Amniotic epithelial cell (primary cell): ENCODE measurements at regions not wholly inside any gene's neighbourhood (a gene's known extent, or its start where the extent isn't known, plus 50 kb on each side); places are given as distances from the start of the nearest gene placed in this dataset.

ENCODE experiments used
- DNase-seq: peaks from one replicate; pipeline ENCODE4 v3.0.0-alpha.2; 2010; ENCODE audit warnings: low read depth

- DNase-seq = no peak
Observed at GRCh38 chr15:98144388-98144787, 183.9 kb downstream of the ARRDC4 start.

- no peak for DNase-seq
Observed at GRCh38 chr15:98146031-98146820, 185.7 kb downstream of the ARRDC4 start.

GRCh38 chr15:98147415-98147814, 186.9 kb downstream of the ARRDC4 start:
- DNase-seq = no peak

- DNase-seq = no peak
Observed at GRCh38 chr15:98150084-98150483, 189.6 kb downstream of the ARRDC4 start.

GRCh38 chr15:98150536-98150935, 190.0 kb downstream of the ARRDC4 start:
- DNase-seq = no peak

DNA sequence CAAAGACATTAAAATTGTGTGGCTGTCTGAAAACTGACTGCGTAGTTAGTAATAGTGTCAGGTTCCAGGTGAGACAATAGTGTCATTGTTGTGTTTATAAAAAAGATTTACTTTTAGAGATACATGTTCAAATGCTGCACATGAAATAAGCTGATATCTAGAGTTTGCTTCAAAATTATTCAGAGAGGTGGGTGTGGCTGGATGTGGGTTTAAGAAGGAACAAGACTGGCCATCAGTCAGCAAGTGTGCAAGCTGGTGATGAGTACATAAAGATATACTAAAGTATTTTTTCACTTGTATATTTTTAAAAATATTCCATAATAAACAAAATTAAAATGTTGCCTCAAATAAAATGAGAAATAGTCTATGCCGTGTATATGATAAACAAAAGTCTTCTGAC, 190.6 kb downstream of the ARRDC4 start:
- DNase-seq = no peak

DNA sequence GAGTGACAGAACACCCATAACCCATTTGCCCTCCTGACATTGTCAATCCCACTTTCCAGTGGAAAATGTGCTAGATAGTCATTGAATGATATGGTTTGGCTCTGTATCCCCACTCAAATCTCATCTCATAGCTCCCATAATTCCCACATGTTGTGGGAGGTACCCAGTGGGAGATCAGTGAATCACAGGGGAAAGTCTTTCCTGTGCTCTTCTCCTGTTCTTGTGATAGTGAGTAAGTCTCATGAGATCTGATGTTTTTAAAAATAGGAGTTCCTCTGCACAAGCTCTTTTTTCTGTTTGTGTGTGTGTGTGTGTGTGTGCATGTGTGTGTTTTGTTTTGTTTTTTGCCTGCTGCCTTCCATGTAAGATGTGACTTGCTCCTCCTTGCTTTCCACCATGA, 191.7 kb downstream of the ARRDC4 start:
- no peak for DNase-seq

DNA sequence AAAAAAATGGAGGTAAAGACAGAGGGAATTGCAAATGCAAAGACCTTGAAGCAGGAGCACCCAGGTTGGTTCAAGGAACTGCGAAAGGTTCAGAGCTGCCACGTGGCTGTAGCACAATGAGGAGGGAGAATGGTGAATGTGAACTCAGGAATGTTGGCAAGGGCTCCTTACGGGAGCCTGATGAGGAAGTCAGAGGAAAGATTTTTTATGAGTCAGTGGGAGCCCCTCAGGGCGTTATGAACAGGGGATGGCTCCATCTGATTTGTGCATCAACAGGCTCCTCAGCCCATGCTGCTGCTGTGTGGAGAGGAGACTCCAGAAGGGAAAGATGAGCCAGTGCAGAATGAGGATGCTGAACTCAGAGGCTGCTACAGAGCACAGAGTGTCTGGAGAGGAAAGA, 194.4 kb downstream of the ARRDC4 start:
- DNase-seq = peak; percentile 45

GRCh38 chr15:98155356-98155755, 194.9 kb downstream of the ARRDC4 start:
- peak; percentile 2 for DNase-seq

DNA sequence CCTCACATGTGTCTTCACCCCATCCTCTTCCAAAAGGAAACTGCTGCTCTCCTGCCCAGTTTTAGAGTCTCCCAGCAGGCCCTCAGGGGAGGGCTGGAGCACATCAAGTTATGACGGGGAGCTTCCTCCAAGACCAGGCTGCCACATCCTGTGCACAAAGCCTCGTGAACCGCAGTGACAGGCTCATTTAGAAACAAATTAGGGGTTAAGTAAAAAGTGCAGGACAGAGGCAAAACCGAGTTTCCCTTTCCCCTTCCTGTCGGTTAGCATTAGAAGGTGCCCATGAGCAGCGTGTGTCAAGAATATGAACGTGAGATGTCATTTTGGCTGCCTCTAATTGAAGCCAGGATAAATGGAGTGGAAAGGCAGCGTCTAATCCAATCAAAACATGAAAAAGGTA, 199.7 kb downstream of the ARRDC4 start:
- no peak for DNase-seq

DNA sequence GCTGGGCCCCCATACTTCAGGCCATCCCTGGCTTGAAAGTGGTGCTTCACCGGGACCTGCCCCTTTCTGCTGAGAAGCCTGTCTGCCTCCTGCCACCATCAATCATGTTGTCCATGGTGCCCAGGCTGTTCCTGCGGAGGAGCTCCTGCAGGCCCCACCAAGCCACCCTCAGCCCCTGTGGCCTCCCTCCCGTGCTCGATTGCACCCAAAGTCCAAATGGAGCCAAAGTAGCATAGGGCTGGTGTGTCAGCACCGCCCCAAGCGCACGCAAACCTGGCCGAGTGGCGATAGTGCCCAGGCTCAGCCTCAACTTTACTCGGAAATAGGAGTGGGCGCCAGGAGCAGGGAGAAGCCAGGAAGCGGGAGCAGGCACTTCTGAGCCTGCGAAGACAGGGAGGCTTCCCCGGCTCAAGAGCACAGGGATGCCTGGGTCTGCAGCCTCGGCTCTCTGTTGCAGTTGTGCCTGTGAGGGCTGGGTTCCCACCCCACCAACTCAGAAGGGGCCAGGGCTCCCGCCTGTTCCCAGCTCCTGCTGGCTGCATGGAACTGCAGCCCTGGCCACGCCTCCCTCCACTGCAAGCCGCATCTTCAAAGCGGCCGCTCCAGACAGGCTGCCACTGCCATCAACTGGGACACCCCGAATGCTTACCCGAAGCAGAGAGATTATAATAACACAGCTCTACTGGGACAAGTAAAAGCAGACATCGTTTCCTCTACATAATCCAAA, 203.0 kb downstream of the ARRDC4 start:
- DNase-seq = no peak

DNA sequence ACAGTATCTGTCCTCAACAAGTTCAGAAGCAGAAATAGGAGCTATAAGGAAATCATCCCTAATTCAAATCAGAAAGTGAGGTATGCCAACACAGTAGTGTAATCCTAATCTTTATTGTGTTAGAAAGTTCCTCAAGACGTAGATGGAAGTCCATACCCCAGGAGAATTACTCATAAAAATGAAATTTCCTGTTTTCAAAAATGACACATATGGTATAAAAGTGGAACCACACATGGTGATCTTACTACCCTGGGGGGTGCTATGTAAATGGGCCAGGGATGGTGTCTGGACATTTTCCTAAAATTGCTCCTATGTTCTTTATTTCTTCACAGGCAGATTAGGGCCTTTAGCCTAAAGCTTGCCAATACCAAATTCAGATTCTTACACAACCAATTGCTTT, 204.1 kb downstream of the ARRDC4 start:
- no peak for DNase-seq

- no peak for DNase-seq
Observed at GRCh38 chr15:98164986-98165385, 204.5 kb downstream of the ARRDC4 start.

GRCh38 chr15:98167722-98168268, 207.3 kb downstream of the ARRDC4 start:
- DNase-seq = no peak

GRCh38 chr15:98169551-98169950, 209.0 kb downstream of the ARRDC4 start:
- no peak for DNase-seq

DNA sequence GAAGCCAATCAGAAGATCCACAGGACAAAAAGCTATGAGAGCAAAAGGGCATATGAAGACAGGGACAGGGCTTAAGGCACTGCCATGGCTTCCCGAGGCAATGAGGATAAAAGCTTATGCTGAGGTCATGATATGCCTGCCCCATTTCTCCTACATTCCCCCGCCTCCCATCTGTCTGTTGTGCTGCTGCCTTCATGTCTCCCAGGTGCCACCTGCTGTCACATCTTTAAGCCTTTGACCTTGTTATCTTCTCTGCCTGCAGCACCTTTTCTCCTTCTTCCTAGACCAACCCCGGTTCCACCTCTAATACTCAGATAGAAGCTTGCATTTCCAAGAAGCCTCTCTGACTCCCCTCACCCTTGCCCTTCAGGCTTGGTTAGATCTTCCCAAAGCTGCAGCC, 213.8 kb downstream of the ARRDC4 start:
- no peak for DNase-seq

- DNase-seq = no peak
Observed at GRCh38 chr15:98174841-98175240, 214.3 kb downstream of the ARRDC4 start.

DNA sequence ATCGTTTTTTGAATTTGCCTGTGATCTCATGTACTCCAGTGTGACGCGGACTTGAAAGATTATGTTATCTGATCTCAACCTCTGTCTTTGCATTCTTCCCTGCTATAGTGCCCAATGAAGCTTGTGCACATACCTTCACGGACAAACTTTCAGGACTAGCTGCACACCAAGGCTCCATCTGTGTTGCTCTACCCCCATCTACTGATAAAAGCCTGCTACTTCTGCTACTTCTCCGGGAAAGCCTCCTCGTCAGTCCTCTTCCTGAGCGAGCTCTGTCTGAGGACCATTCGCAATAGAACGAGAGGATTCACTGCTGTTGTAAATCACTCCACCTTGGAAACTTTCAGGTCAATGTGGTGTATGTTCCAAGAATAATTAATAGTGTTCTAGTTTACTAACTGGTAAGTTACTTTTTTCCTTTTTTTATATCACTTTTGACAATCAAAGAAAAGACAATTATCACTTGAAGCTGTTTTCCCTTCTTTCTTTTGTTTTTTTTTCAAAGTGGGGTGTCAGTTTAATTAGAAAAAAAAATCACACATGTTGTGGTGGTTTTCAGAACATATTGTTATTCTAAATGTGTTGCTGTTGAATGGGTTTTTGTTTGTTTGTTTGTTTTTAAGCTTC, 217.6 kb downstream of the ARRDC4 start:
- peak; percentile 40 for DNase-seq

GRCh38 chr15:98178861-98179260, 218.4 kb downstream of the ARRDC4 start:
- DNase-seq = no peak

DNA sequence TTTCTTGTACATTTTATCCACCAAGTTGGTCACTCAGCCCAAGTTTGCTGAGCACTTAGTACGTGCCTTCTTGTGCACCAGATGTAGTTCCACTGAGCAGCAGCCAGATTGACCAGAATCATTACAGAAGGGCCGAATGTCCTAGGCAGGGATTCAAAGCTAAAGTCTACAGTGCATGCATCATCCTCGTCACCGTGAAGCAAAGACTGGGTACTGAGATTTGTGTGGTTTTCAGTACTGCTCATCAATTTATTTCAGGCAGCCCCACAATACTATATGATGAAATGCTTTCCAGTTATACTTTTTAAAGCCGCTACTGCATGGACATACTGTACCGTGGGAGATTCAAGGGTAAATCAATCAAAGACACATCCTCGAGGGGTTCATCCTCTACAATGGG, 227.0 kb downstream of the ARRDC4 start:
- DNase-seq = no peak

DNA sequence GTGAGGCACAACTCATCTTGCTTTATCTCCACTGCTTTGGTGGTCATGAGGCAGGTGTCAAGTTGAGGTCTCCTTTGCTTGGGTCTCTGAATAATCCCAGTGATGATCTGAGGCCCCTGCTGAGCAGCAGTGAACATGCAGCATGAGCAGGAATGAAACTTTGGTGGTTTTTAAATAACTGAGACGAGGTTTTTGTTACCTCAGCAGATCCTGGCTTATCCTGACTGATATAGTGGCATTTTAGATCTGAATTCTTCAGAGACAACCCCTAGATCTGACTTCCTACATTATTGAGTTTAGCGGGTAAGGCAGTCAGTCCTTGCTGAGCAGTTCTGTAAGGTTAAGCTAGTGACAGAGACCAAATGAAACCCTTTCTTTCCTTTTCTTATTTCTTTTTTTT, 230.4 kb downstream of the ARRDC4 start:
- DNase-seq = no peak

DNA sequence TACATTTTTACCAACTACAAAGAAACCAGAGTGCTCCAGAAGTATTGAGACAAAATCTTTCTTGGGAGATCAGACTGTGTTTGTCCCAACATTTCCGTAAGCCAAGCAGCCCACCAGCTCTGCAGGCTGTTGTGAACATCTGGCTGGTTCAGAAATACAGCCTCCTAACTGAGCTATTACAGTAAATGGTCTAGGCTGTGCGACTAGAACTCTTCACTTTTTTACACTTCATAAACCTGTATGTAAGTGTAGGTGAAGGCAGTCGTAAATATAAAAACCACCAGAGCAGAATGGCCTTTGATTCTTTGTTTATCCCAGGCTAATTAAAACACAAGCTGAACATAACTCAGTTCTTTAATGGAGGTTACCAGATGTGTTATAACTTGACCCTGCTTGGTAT, 235.3 kb downstream of the ARRDC4 start:
- no peak for DNase-seq

GRCh38 chr15:98196371-98196770, 235.9 kb downstream of the ARRDC4 start:
- DNase-seq = no peak
